ENCODE measurements at regions not wholly inside any gene's neighbourhood (a gene's known extent, or its start where the extent isn't known, plus 50 kb on each side); places are given as distances from the start of the nearest gene placed in this dataset.
"Not testable (repeated sequence)": the region's sequence is repeated elsewhere in the genome, so short reads cannot be mapped to it uniquely, and the experiment has no call there.

DNA sequence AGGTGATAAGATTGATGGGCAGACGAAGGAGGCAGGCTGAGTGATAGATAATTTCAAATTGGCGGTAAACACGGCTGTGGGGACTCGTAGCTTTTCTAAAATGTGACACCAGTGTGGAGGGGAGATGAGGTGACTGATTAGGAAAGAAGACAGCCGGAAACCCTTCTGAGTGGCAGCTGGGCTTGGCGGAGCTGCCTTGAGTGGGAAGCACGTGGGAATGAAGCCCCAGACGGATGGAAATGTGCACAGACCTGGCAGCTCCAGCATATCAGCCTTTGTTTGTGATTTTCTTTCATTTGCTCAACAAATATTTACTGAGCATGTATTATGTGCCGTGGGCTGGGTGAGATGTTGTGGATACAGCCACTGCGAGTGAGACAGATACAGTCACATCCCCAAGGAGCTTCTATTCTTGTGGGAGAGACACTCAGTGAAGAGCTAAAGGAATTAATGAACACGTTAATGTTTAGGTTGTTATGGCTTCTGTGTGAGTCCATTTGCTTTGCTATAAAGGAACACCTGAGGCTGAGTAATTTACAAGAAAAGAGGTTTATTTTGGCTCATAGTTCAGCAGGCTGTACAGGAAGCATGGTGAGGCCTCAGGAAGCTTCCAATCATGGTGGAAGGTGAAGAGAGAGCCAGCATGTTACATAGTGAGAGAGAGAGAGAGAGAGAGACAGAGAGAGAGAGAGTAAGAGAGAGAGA, 65.5 kb upstream of the LHX5 start:
- no peak overlapping the region for H3K27ac ChIP-seq
- TF ChIP-seq, protein P1, sequence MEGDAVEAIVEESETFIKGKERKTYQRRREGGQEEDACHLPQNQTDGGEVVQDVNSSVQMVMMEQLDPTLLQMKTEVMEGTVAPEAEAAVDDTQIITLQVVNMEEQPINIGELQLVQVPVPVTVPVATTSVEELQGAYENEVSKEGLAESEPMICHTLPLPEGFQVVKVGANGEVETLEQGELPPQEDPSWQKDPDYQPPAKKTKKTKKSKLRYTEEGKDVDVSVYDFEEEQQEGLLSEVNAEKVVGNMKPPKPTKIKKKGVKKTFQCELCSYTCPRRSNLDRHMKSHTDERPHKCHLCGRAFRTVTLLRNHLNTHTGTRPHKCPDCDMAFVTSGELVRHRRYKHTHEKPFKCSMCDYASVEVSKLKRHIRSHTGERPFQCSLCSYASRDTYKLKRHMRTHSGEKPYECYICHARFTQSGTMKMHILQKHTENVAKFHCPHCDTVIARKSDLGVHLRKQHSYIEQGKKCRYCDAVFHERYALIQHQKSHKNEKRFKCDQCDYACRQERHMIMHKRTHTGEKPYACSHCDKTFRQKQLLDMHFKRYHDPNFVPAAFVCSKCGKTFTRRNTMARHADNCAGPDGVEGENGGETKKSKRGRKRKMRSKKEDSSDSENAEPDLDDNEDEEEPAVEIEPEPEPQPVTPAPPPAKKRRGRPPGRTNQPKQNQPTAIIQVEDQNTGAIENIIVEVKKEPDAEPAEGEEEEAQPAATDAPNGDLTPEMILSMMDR (conservative IDR thresholded peaks at IDR 0.05), result no peak

DNA sequence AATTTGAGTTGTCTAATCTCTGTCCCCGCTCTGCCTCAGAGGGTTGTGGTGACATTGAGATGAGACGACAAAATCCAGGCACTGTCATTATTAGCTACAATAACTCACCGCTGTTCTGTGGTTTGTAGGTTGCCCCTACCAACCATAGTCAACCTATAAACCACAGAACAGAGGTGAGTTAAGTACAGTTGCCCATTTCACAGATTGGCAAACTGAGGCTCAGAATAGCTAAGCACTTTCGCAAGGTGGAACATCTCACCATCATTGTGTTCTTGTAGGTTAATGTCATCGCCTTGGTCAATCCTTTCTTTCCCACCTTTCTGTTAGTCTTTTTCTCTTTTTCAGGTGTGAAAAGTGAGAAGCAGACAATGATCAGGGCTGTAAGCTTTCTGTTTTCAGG, 63.4 kb upstream of the LHX5 start:
- no peak overlapping the region for H3K27ac ChIP-seq
- TF ChIP-seq, protein P1 (conservative IDR thresholded peaks at IDR 0.05), result no peak

DNA sequence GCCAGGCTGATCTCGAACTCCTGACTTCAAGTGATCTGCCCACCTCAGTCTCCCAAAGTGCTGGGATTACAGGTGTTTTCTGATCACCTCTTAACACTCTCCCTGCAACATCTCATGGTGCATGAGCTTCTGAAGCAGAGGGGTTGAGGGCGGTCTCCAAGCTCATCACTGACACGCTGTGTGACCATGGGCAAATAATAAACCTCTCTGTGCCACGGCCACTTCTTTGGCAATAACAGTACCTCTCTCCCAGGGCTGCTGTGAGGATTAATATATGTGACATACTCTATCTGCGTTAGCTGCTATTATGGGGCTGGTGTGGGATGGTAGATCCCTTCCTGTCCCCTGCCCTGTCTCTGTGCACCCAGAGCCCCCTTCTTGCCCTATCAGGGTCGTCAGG, 62.9 kb upstream of the LHX5 start:
- TF ChIP-seq, protein P1 (conservative IDR thresholded peaks at IDR 0.05), result no peak
- no peak overlapping the region for H3K27ac ChIP-seq

DNA sequence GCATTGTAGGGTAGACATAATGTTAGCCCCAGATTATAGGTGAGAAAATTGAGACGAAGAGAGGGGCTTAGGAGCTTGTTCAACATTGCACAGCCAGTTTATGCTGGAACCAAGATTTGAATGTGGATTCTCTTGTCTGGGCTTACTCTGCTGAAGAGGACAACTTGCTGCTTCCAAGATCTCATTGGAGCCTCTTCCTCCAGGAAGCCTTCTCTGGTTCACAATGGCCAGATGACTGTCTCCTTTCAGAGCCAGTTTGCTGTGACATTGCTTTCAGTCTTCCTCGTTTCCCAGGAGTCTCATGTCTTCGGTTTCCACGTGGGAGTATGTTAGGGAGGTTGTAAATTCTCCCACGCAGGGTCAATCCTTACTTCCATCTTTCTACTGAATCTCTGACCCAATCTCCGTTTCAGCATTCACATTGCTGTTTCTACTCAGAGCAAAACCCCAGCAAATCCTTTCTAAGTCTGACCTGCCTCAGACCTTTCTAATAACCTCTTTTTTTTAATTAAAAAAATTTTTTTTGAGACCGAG, 62.2 kb upstream of the LHX5 start:
- TF ChIP-seq, protein P1 (conservative IDR thresholded peaks at IDR 0.05), result no peak

DNA sequence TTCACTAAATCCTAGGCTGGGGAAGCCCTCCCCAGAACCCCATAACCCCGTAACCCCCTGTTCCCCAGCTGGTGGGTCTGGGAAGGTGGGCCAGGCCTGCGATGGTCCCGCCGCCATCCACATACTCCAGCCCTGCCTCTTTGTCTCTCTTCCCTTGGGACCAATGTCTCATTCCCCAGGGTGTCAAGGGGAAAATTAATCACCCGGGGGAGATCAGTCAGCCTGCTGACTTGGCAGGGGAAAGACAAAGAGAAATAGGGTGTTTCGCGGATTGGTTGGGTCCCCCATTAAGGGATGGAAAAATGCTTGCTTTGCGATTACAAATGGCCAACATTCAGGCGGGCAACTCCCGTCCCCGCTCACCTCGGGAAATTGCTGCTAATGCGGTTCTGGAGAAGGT, 60.6 kb upstream of the LHX5 start:
- H3K27ac ChIP-seq, result no peak overlapping the region
- TF ChIP-seq, protein P1 (conservative IDR thresholded peaks at IDR 0.05), result no peak

More for the DNA sequence above, 62.2 kb upstream of the LHX5 start:
- no peak overlapping the region for H3K27ac ChIP-seq

DNA sequence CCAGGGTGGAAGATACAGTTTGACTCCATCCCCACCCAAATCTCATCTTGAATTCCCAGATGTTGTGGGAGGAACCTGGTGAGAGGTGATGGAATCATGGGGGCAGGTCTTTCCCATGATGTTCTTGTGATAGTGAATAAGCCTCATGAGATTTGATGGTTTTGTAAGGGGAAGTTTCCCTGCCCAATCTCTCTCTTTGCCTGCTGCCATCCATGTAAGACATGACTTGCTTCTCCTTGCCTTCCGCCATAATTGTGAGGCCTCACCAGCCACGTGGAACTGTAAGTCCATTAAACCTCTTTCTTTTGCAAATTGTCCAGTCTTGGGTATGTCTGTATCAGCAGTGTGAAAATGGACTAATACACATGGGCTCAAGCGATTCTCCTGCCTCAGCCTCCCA, 59.4 kb upstream of the LHX5 start:
- not testable (repeated sequence) for H3K27ac ChIP-seq

DNA sequence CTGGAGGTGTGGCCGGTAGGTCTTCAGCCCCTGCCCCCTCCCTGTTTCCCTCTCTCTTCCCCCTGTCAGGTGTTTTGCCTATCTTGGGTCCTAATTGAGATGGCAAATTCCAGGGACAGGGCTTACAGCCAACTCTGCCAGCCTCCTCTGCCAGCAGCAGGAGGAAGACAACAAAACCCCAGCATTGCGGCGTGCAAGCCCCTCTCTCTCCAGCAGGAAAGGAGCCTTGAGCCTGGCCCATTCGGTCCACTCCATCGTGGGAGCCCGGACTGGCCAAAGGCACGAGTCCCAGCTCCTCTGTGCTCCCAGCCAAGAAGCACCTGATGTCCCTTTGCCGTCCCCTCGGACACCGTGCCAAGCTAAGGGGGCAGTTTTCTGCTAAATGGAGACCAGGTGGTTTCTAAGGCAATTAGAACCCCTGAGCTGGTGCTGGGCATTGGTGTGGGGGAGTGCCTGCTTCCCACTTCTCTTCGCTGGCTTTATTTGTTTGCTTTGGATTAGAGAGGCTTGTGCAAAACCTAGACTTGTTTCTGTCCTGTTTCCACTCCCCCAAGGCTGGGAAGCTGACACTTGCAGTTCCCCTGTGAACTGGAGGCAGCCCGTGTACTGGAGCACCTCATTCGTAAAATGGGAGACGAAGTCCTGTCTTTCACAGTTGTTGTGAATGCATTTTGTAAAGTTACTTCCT, 57.1 kb upstream of the LHX5 start:
- TF ChIP-seq, protein P1 (conservative IDR thresholded peaks at IDR 0.05), result 0 out of 2 replicates have a peak, but pooled peaks have one; percentile 7
- no peak overlapping the region for H3K27ac ChIP-seq

DNA sequence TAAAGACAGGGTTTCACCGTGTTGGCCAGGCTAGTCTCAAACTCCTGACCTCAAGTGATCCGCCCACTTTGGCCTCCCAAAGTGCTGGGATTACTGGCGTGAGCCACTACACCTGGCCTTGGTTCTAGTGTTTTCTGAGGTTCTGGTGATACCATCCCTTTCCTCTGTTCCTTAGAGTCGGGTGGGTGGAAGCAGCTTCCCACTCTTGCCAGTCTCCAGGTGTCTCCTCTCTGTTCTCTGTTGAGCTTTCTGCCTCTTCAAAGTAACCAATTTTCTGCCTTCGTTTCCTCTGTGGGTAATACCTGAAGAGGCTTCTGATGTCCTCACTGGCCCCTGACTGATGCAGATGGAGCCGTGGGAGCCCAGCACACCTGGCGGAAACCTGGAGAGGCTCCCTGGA, 53.4 kb upstream of the LHX5 start:
- TF ChIP-seq, protein P1 (conservative IDR thresholded peaks at IDR 0.05), result no peak
- no peak overlapping the region for H3K27ac ChIP-seq

All from VCaP (cell line).